Left ventricle myocardium superior (tissue), 1 donor: ENCODE measurements at regions not wholly inside any gene's neighbourhood (a gene's known extent, or its start where the extent isn't known, plus 50 kb on each side); places are given as distances from the start of the nearest gene placed in this dataset.

Experiments used
- ATAC-seq: fragments of 200-7000 bp; cut with Tn5 transposase; one replicate; pipeline ENCODE4 v1.9.1; 2020; ENCODE audit warnings: mild to moderate bottlenecking, moderate library complexity
- DNase-seq: peaks from one replicate; pipeline ENCODE4 v3.0.0-alpha.2; 2020
- intact Hi-C: fragments of 100-400 bp; cut with micrococcal nuclease; formaldehyde crosslinking; loops from one replicate; pipeline ENCODE4 v1.11.0; 2022
- donor health status: DM: no; HTN: yes; CAD: no; lungs with severe emphysema.

DNA sequence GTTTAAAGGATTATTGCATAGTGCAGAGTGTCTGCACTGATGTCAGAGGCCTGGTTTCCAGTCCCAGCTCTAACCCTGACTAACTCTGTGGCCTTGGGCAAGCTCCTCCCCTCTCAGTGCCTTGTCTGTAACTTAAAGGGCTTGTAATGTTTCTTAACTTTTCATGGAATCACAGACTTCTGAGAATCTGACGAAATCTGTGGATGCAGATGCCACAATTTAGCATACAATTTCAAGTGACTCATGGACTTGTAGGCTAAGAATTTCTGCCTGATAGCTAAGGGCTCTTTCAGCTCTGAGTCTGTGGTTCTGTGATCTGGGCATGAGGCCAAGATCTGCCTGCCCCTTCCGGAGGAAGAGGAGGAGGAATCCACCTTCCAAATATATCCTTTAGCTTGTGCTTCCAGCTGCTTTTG lies 236.9 kb downstream of the AR start:
- ATAC-seq (peak; percentile 89), DNase-seq (peak; percentile 76)
- intact Hi-C loops = no loop called here

DNA sequence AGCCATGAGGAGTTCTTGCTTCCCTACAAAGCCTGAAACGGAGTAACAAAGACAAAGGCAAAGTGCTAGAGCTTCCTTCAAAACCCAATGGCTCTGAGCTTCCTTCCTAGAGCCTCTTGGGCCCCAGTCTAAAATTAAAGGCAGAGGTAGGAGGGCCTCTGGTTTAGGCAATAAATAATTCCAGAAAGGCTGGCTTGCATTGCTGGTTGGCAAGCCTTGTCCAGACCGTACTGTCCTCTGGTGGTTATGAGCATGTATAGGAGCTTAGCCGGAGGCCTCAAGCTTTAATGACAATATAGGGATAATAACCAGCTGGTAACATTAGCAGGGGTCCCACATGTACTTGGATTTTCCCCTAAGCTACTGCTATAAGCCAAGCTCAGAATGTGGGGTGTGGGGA lies 237.3 kb downstream of the AR start:
- ATAC-seq (peak; percentile 73), DNase-seq (peak; percentile 19)
- intact Hi-C loops = no loop called here

GRCh38 chrX:67784712-67785111 lies 240.9 kb downstream of the AR start:
- ATAC-seq = peak; percentile 85
- intact Hi-C loops = no loop called here

GRCh38 chrX:67787196-67787595 lies 243.4 kb downstream of the AR start:
- intact Hi-C loops = no loop called here
- DNase-seq (no peak), ATAC-seq (no peak)

More at GRCh38 chrX:67784712-67785111, 240.9 kb downstream of the AR start:
- DNase-seq = no peak

- intact Hi-C loops = no loop called here
These were observed 245.7 kb downstream of the AR start for GRCh38 chrX:67789536-67789935.

More at GRCh38 chrX:67789536-67789935, 245.7 kb downstream of the AR start:
- ATAC-seq (no peak), DNase-seq (no peak)
